ENCODE measurements at regions not wholly inside any gene's neighbourhood (a gene's known extent, or its start where the extent isn't known, plus 50 kb on each side); places are given as distances from the start of the nearest gene placed in this dataset.
A peak's percentile ranks its signal among the peaks of the same experiment; 100 is the strongest.

GRCh38 chr13:75231235-75231634 lies 250.7 kb downstream of the TBC1D4 start:
- no peak for DNase-seq
- intact Hi-C loops (cut with DNase I): loop anchor here (10.0 kb wide), 1 partner anchor 1396 kb away; no protein-coding TSS in a partner anchor

- no peak for DNase-seq
- intact Hi-C loops (cut with DNase I): loop anchor here (10.0 kb wide), 1 partner anchor 1472 kb away; no protein-coding TSS in a partner anchor
Observed at GRCh38 chr13:75226733-75227435, 255.1 kb downstream of the TBC1D4 start.

GRCh38 chr13:75226092-75226491 lies 255.9 kb downstream of the TBC1D4 start:
- intact Hi-C loops (cut with DNase I): loop anchor here (10.0 kb wide), 1 partner anchor 1471 kb away; no protein-coding TSS in a partner anchor
- DNase-seq: no peak

- DNase-seq: no peak
- intact Hi-C loops (cut with DNase I): loop anchor here (10.0 kb wide), 1 partner anchor 1471 kb away; no protein-coding TSS in a partner anchor
Observed at GRCh38 chr13:75225288-75226032, 256.5 kb downstream of the TBC1D4 start.

GRCh38 chr13:75224053-75224742 lies 257.8 kb downstream of the TBC1D4 start:
- intact Hi-C loops (cut with DNase I): loop anchor here (10.0 kb wide), 1 partner anchor 1469 kb away; no protein-coding TSS in a partner anchor
- DNase-seq: no peak

GRCh38 chr13:75222031-75222430 lies 259.9 kb downstream of the TBC1D4 start:
- DNase-seq: no peak
- intact Hi-C loops (cut with DNase I): loop anchor here (10.0 kb wide), 1 partner anchor 1467 kb away; no protein-coding TSS in a partner anchor

- intact Hi-C loops (cut with DNase I): loop anchor here (10.0 kb wide), 1 partner anchor 1466 kb away; no protein-coding TSS in a partner anchor
- no peak for DNase-seq
Observed at GRCh38 chr13:75220861-75221260, 261.1 kb downstream of the TBC1D4 start.

- intact Hi-C loops (cut with DNase I): loop anchor here (10.0 kb wide), 1 partner anchor 1465 kb away; no protein-coding TSS in a partner anchor
- no peak for DNase-seq
Observed at GRCh38 chr13:75220238-75220542, 261.8 kb downstream of the TBC1D4 start.

GRCh38 chr13:75219479-75220237 lies 262.3 kb downstream of the TBC1D4 start:
- DNase-seq: peak; percentile 80 to 96 (median 90)
- intact Hi-C loops (cut with DNase I): loop anchor here (10.0 kb wide), 1 partner anchor 1465 kb away; no protein-coding TSS in a partner anchor

- DNase-seq: peak in 2 of 42 donors; percentile 12 to 22
- intact Hi-C loops (cut with DNase I): no loop called here
Observed at GRCh38 chr13:75217949-75218348, 264.0 kb downstream of the TBC1D4 start.

- intact Hi-C loops (cut with DNase I): no loop called here
- DNase-seq: no peak
Observed at GRCh38 chr13:75216038-75216437, 265.9 kb downstream of the TBC1D4 start.

GRCh38 chr13:75214846-75215245 lies 267.1 kb downstream of the TBC1D4 start:
- no peak for DNase-seq
- intact Hi-C loops (cut with DNase I): no loop called here

GRCh38 chr13:75202981-75203380 lies 279.0 kb downstream of the TBC1D4 start:
- DNase-seq: no peak

GRCh38 chr13:75197803-75198202 lies 284.2 kb downstream of the TBC1D4 start:
- DNase-seq: no peak
- intact Hi-C loops (cut with DNase I): no loop called here

More at GRCh38 chr13:75202981-75203380, 279.0 kb downstream of the TBC1D4 start:
- intact Hi-C loops (cut with DNase I): no loop called here

- intact Hi-C loops (cut with DNase I): no loop called here
Observed at GRCh38 chr13:75196147-75196837, 285.7 kb downstream of the TBC1D4 start.

GRCh38 chr13:75195495-75196146 lies 286.3 kb downstream of the TBC1D4 start:
- peak in 4 of 42 donors; percentile 12 to 38 (median 26) for DNase-seq
- intact Hi-C loops (cut with DNase I): no loop called here

More at GRCh38 chr13:75196147-75196837, 285.7 kb downstream of the TBC1D4 start:
- DNase-seq: no peak

GRCh38 chr13:75194717-75195462 lies 287.1 kb downstream of the TBC1D4 start:
- intact Hi-C loops (cut with DNase I): no loop called here
- DNase-seq: no peak
